WTC11 (cell line): ENCODE measurements at regions not wholly inside any gene's neighbourhood (a gene's known extent, or its start where the extent isn't known, plus 50 kb on each side); places are given as distances from the start of the nearest gene placed in this dataset.

Experiments
- ATAC-seq: fragments of 200-7000 bp; cut with Tn5 transposase; 2 replicates; pipeline ENCODE4 v1.10.0; 2021; ENCODE audit warnings: mild to moderate bottlenecking, moderate library complexity
- CTCF ChIA-PET: fragments of 300-600 bp; sonication (Branson Sonifier 250); formaldehyde crosslinking; loops from one replicate; lab custom pipeline; 2021; ENCODE audit warnings: antibody characterized with exemption; lab: Charles Lee
- POLR2A ChIA-PET: fragments of 350-600 bp; sonication (Branson Sonifier 250); formaldehyde crosslinking; loops from one replicate; lab custom pipeline; 2021; ENCODE audit warnings: antibody characterized with exemption; lab: Charles Lee
- DNase-seq: peaks from one replicate; pipeline ENCODE4 v3.0.0; 2021; ENCODE audit warnings: low spot score
- H3K27ac Mint-ChIP-seq: 2 replicates; pipeline ENCODE4 v1.8.0; 2021; ENCODE audit warnings: mixed read lengths
- H3K27me3 Mint-ChIP-seq: 2 replicates; pipeline ENCODE4 v1.8.0; 2021; ENCODE audit warnings: low read depth, mild to moderate bottlenecking, moderate library complexity, mixed read lengths
- H3K36me3 Mint-ChIP-seq: 2 replicates; pipeline ENCODE4 v1.8.0; 2021; ENCODE audit warnings: mixed read lengths
- H3K4me1 Mint-ChIP-seq: 2 replicates; pipeline ENCODE4 v1.8.0; 2022; ENCODE audit warnings: mixed read lengths
- H3K4me3 Mint-ChIP-seq: 2 replicates; pipeline ENCODE4 v1.8.0; 2021; ENCODE audit warnings: mild to moderate bottlenecking, moderate library complexity, mixed read lengths
- H3K9me3 Mint-ChIP-seq: 2 replicates; pipeline ENCODE4 v1.8.0; 2021; ENCODE audit warnings: mixed read lengths
- AFF4 ChIP-seq: sonication (generic); formaldehyde crosslinking; IDR thresholded peaks from 2 replicates; pipeline ENCODE4 v1.8.1; 2023; ENCODE audit warnings: mild to moderate bottlenecking, missing genetic modification reagents, borderline replicate concordance
- AR ChIP-seq: fragments of 250-450 bp; sonication (Bioruptor Pico); IDR thresholded peaks from 2 replicates; pipeline ENCODE4 v1.9.0; 2021; ENCODE audit warnings: mild to moderate bottlenecking
- CDX4 ChIP-seq: fragments of 250-450 bp; sonication (Bioruptor Pico); IDR thresholded peaks from 2 replicates; pipeline ENCODE4 v1.9.0; 2021; ENCODE audit warnings: moderate library complexity, mild to moderate bottlenecking, inconsistent platforms, borderline replicate concordance
- CREM ChIP-seq: sonication (generic); formaldehyde crosslinking; IDR thresholded peaks from 2 replicates; pipeline ENCODE4 v1.8.1; 2022; ENCODE audit warnings: mild to moderate bottlenecking, missing genetic modification reagents, moderate library complexity
- E2F1 ChIP-seq: sonication (generic); formaldehyde crosslinking; IDR thresholded peaks from 2 replicates; pipeline ENCODE4 v1.8.0; 2022; ENCODE audit warnings: mild to moderate bottlenecking, missing genetic modification reagents
- E2F5 ChIP-seq: sonication (generic); formaldehyde crosslinking; IDR thresholded peaks from 2 replicates; pipeline ENCODE4 v1.8.1; 2022; ENCODE audit warnings: mild to moderate bottlenecking, moderate library complexity, missing genetic modification reagents
- GABPB1 ChIP-seq: sonication (generic); formaldehyde crosslinking; IDR thresholded peaks from 2 replicates; pipeline ENCODE4 v1.8.1; 2023; ENCODE audit warnings: mild to moderate bottlenecking, missing genetic modification reagents
- GRHL2 ChIP-seq: fragments of 250-450 bp; sonication (Bioruptor Pico); IDR thresholded peaks from 2 replicates; pipeline ENCODE4 v1.8.0; 2022; ENCODE audit warnings: mild to moderate bottlenecking, moderate library complexity; ENCODE audit not compliant: insufficient replicate concordance, severe bottlenecking
- KAT7 ChIP-seq: sonication (generic); formaldehyde crosslinking; IDR thresholded peaks from 2 replicates; pipeline ENCODE4 v1.8.1; 2023; ENCODE audit warnings: missing genetic modification reagents, mild to moderate bottlenecking, borderline replicate concordance
- MLX ChIP-seq: sonication (generic); formaldehyde crosslinking; IDR thresholded peaks from 2 replicates; pipeline ENCODE4 v1.8.1; 2023; ENCODE audit warnings: mild to moderate bottlenecking, missing genetic modification reagents, moderate library complexity
- MYBL2 ChIP-seq: sonication (generic); formaldehyde crosslinking; IDR thresholded peaks from 2 replicates; pipeline ENCODE4 v1.8.1; 2023; ENCODE audit warnings: mild to moderate bottlenecking, moderate library complexity, missing genetic modification reagents
- NR1H2 ChIP-seq: sonication (generic); formaldehyde crosslinking; IDR thresholded peaks from 2 replicates; pipeline ENCODE4 v1.9.0; 2021; ENCODE audit warnings: mild to moderate bottlenecking, moderate library complexity, missing genetic modification reagents
- NR3C1 ChIP-seq: sonication (generic); formaldehyde crosslinking; conservative IDR thresholded peaks from 2 replicates; pipeline ENCODE4 v1.8.1; 2023; ENCODE audit warnings: low read depth, mild to moderate bottlenecking, missing genetic modification reagents
- PREB ChIP-seq: sonication (generic); formaldehyde crosslinking; IDR thresholded peaks from 2 replicates; pipeline ENCODE4 v1.8.1; 2022; ENCODE audit warnings: mild to moderate bottlenecking, missing genetic modification reagents, moderate library complexity, borderline replicate concordance
- SMAD3 ChIP-seq: sonication (generic); formaldehyde crosslinking; IDR thresholded peaks from 2 replicates; pipeline ENCODE4 v1.8.0; 2022; ENCODE audit warnings: missing genetic modification reagents, mild to moderate bottlenecking, borderline replicate concordance
- TEAD1 ChIP-seq: sonication (generic); formaldehyde crosslinking; IDR thresholded peaks from 2 replicates; pipeline ENCODE4 v1.8.0; 2022; ENCODE audit warnings: mild to moderate bottlenecking, missing genetic modification reagents
- ZNF121 ChIP-seq: sonication (generic); formaldehyde crosslinking; IDR thresholded peaks from 2 replicates; pipeline ENCODE4 v1.8.0; 2023; ENCODE audit warnings: missing genetic modification reagents
- ZNF281 ChIP-seq: sonication (generic); formaldehyde crosslinking; IDR thresholded peaks from 2 replicates; pipeline ENCODE4 v1.8.0; 2023; ENCODE audit warnings: mild to moderate bottlenecking, missing genetic modification reagents
- ZNF423 ChIP-seq: fragments of 250-450 bp; sonication (Bioruptor Pico); IDR thresholded peaks from 2 replicates; pipeline ENCODE4 v2.1.2; 2022; ENCODE audit warnings: mild to moderate bottlenecking, moderate library complexity

GRCh38 chr6:27854421-27854820 is 57.8 kb downstream of the OR2B2 start:
- TF ChIP-seq ZNF121 (no peak), AR (no peak), NR1H2 (no peak), E2F1 (CRISPR knock-in tag) (no peak), AFF4 (CRISPR knock-in tag) (no peak), MLX (CRISPR knock-in tag) (no peak), CDX4 (CRISPR knock-in tag) (no peak), E2F5 (CRISPR knock-in tag) (no peak), KAT7 (no peak), GRHL2 (CRISPR knock-in tag) (no peak), MYBL2 (CRISPR knock-in tag) (no peak), PREB (CRISPR knock-in tag) (no peak)
- POLR2A ChIA-PET, result interaction anchor here (2.3 kb wide), 1 partner anchor 11 kb away, joined by 11 read pairs; a partner anchor contains a TSS
- no peaks in the 10 kb centered on the region for H3K36me3 Mint-ChIP-seq
- no peaks in the 10 kb centered on the region for H3K9me3 Mint-ChIP-seq
- no peak overlapping the region for H3K4me3 Mint-ChIP-seq
- H3K4me1 Mint-ChIP-seq, result peaks cover 10% of the 10 kb centered on the region
- ATAC-seq, result no peak
- H3K27ac Mint-ChIP-seq, result no peak overlapping the region
- DNase-seq, result no peak
- no peaks in the 10 kb centered on the region for H3K27me3 Mint-ChIP-seq
- CTCF ChIA-PET, result no interaction called here

- no peak for DNase-seq
- Mint-ChIP-seq H3K4me3 (no peak overlapping the region), H3K27me3 (no peaks in the 10 kb centered on the region), H3K27ac (no peak overlapping the region), H3K36me3 (no peaks in the 10 kb centered on the region), H3K4me1 (peaks cover 10% of the 10 kb centered on the region), H3K9me3 (no peaks in the 10 kb centered on the region)
- ChIA-PET CTCF (interaction anchor here (0.9 to 1.1 kb wide), 2 partner anchors 9 to 14 kb away, joined by 3 read pairs; a partner anchor contains a TSS), POLR2A (interaction anchor here (1.1 to 3.7 kb wide), 5 partner anchors 13 to 42 kb away, joined by 3 to 27 read pairs (median 7); a partner anchor contains a TSS)
- ATAC-seq, result peak; percentile 58; the same call in 1 of the 2 replicates
- no peak for TF ChIP-seq GRHL2 (CRISPR knock-in tag)
- TF ChIP-seq CREM, result no peak
- no peak for TF ChIP-seq ZNF121
- TF ChIP-seq ZNF281 (CRISPR knock-in tag), result no peak
- TF ChIP-seq TEAD1, result no peak
- TF ChIP-seq SMAD3 (CRISPR knock-in tag), result no peak
- TF ChIP-seq NR3C1 (CRISPR knock-in tag), result no peak
- no peak for TF ChIP-seq GABPB1 (CRISPR knock-in tag)
- TF ChIP-seq ZNF423 (CRISPR knock-in tag), result no peak
- TF ChIP-seq NR1H2, result no peak
Observed at GRCh38 chr6:27851440-27851839, 60.8 kb downstream of the OR2B2 start.
